Trophoblast cell (in vitro differentiated cells and primary cell): ENCODE measurements at regions not wholly inside any gene's neighbourhood (a gene's known extent, or its start where the extent isn't known, plus 50 kb on each side); places are given as distances from the start of the nearest gene placed in this dataset.

Experiments
- DNase-seq, 2 donors: peaks; one replicate each; pipeline ENCODE4 v3.0.0-alpha.2; 2016
- H2AFZ ChIP-seq: 2 replicates; pipeline ENCODE4 v1.6.1; 2013; ENCODE audit warnings: low read length, moderate library complexity, mild to moderate bottlenecking; ENCODE audit not compliant: insufficient read depth, poor library complexity
- H2AK5ac ChIP-seq: 2 replicates; pipeline ENCODE4 v1.6.1; 2013; ENCODE audit warnings: mild to moderate bottlenecking, low read length
- H2BK120ac ChIP-seq: 2 replicates; pipeline ENCODE4 v1.6.1; 2013; ENCODE audit warnings: low read length, mild to moderate bottlenecking, moderate library complexity; ENCODE audit not compliant: insufficient read depth, poor library complexity
- H2BK12ac ChIP-seq: 2 replicates; pipeline ENCODE4 v1.6.1; 2013; ENCODE audit warnings: mild to moderate bottlenecking, low read length, moderate library complexity
- H2BK5ac ChIP-seq: 2 replicates; pipeline ENCODE4 v1.6.1; 2013; ENCODE audit warnings: low read length, low read depth, moderate library complexity, mild to moderate bottlenecking; ENCODE audit not compliant: poor library complexity
- H3K14ac ChIP-seq: 2 replicates; pipeline ENCODE4 v1.6.1; 2013; ENCODE audit warnings: mild to moderate bottlenecking, low read length
- H3K18ac ChIP-seq: 2 replicates; pipeline ENCODE4 v1.6.1; 2013; ENCODE audit warnings: mild to moderate bottlenecking, low read length
- H3K23ac ChIP-seq: 2 replicates; pipeline ENCODE4 v1.6.1; 2013; ENCODE audit warnings: low read length
- H3K27ac ChIP-seq: 2 replicates; pipeline ENCODE4 v1.5.1; 2013; ENCODE audit warnings: low read depth, mild to moderate bottlenecking, inconsistent platforms, low read length, moderate library complexity
- H3K27me3 ChIP-seq: 2 replicates; pipeline ENCODE4 v1.6.1; 2013; ENCODE audit warnings: inconsistent platforms, mild to moderate bottlenecking, low read length, moderate library complexity; ENCODE audit not compliant: insufficient read depth
- H3K36me3 ChIP-seq, 2 experiments: 1 replicate in 1 of 2; 2 replicates in 1 of 2; pipeline ENCODE4 v1.6.1; 2013; ENCODE audit warnings: low read length in 2 of 2, mild to moderate bottlenecking in 2 of 2, moderate library complexity in 1 of 2; ENCODE audit not compliant: insufficient read depth in 2 of 2, control insufficient read depth in 1 of 2
- H3K4ac ChIP-seq: 2 replicates; pipeline ENCODE4 v1.6.1; 2013; ENCODE audit warnings: low read depth, mild to moderate bottlenecking, low read length, moderate library complexity
- H3K4me1 ChIP-seq, 2 experiments: 1 replicate in 1 of 2; 2 replicates in 1 of 2; pipeline ENCODE4 v1.6.1; 2013; ENCODE audit warnings: low read length in 2 of 2, mild to moderate bottlenecking in 2 of 2, moderate library complexity in 1 of 2; ENCODE audit not compliant: insufficient read depth in 2 of 2, control insufficient read depth in 1 of 2
- H3K4me2 ChIP-seq: 2 replicates; pipeline ENCODE4 v1.6.1; 2013; ENCODE audit warnings: inconsistent platforms, mild to moderate bottlenecking, low read length, moderate library complexity
- H3K4me3 ChIP-seq: 2 replicates; pipeline ENCODE4 v1.5.1; 2013; ENCODE audit warnings: mild to moderate bottlenecking, low read depth, low read length, inconsistent platforms
- H3K79me1 ChIP-seq: one replicate; pipeline ENCODE4 v1.6.1; 2013; ENCODE audit warnings: low read length
- H3K79me2 ChIP-seq: 2 replicates; pipeline ENCODE4 v1.6.1; 2013; ENCODE audit warnings: low read length, mild to moderate bottlenecking; ENCODE audit not compliant: control insufficient read depth, insufficient read depth, poor library complexity
- H3K9ac ChIP-seq: 2 replicates; pipeline ENCODE4 v1.6.1; 2013; ENCODE audit warnings: mild to moderate bottlenecking, low read length
- H3K9me3 ChIP-seq: 2 replicates; pipeline ENCODE4 v1.6.1; 2013; ENCODE audit warnings: low read depth, mild to moderate bottlenecking, control low read depth, inconsistent platforms, low read length; ENCODE audit not compliant: insufficient read depth
- H4K12ac ChIP-seq: 2 replicates; pipeline ENCODE4 v1.6.1; 2013; ENCODE audit warnings: low read depth, mild to moderate bottlenecking, low read length, moderate library complexity
- H4K8ac ChIP-seq: 2 replicates; pipeline ENCODE4 v1.6.1; 2013; ENCODE audit warnings: low read depth, mild to moderate bottlenecking, low read length, moderate library complexity
- H4K91ac ChIP-seq: one replicate; pipeline ENCODE4 v1.6.1; 2013; ENCODE audit warnings: low read depth, mild to moderate bottlenecking, low read length, moderate library complexity
- WGBS: extraction: QIAGEN DNeasy Blood & Tissue Kit; methylation state at CpG from one replicate; pipeline ENCODE4 v1.1.7; 2013; ENCODE audit warnings: missing lambda C conversion rate; ENCODE audit not compliant: insufficient read length, insufficient coverage; ENCODE audit errors: extremely low coverage; 5-methylcytosine and 5-hydroxymethylcytosine counted together

DNA sequence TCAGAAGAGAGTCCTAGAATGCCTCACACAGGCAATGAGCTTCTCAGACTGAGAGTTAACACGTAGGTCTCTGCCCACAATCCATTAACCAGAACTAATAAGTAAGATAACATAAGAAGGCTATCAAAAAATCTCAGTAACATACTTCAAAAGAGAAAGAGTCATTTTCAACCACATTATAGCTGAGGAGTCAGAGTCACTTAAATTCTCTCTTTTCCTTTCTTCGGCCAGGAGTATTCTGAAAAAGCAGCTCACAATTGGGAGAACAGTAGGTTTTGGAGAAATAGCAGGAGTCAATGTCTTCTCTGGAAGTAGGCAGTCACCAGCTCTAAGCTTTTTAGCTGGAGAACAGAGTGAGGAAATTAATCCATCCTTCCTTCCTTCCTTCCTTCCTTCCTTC, 1364.4 kb upstream of the NXPH2 start:
- no peaks in the 10 kb centered on the region for H3K79me1 ChIP-seq
- no peaks in the 10 kb centered on the region for H3K36me3 ChIP-seq
- H3K9me3 ChIP-seq, result peaks cover 1% of the 10 kb centered on the region
- no peak overlapping the region for H3K14ac ChIP-seq
- no peak overlapping the region for H4K12ac ChIP-seq
- no peak overlapping the region for H2BK120ac ChIP-seq
- no CpG with 5 or more reads among the region's 2 CpGs for WGBS
- no peak overlapping the region for H2AFZ ChIP-seq
- H4K91ac ChIP-seq, result no peak overlapping the region
- no peak overlapping the region for H3K4me2 ChIP-seq
- no peak overlapping the region for H3K4ac ChIP-seq
- H2BK12ac ChIP-seq, result no peak overlapping the region
- no peak for DNase-seq
- H2BK5ac ChIP-seq, result no peak overlapping the region
- H3K23ac ChIP-seq, result no peak overlapping the region
- no peak overlapping the region for H3K18ac ChIP-seq
- no peaks in the 10 kb centered on the region for H3K27me3 ChIP-seq
- H3K4me1 ChIP-seq, result no peaks in the 10 kb centered on the region
- no peak overlapping the region for H3K9ac ChIP-seq
- H3K27ac ChIP-seq, result no peak overlapping the region
- H2AK5ac ChIP-seq, result no peak overlapping the region
- no peaks in the 10 kb centered on the region for H3K79me2 ChIP-seq
- no peak overlapping the region for H3K4me3 ChIP-seq
- H4K8ac ChIP-seq, result no peak overlapping the region

DNA sequence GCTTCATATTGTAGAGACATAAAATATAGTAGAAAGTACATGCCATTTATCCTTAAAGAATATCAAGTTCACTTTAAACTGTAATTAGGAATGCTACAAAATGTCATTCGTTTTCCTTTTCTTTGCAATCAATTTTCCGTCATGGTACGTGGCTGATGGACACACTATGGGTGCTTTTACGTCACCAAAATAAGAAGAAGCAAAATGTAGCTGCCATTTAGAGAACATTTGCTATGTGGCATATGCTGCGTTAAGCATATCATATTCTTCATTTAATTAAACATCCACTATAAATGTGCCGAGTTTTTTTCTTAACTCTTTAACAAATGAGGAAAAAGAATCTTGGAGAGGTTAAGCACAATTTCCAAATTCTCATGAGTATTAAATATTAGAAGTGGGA, 1358.5 kb upstream of the NXPH2 start:
- no peaks in the 10 kb centered on the region for H3K79me1 ChIP-seq
- no peak overlapping the region for H3K18ac ChIP-seq
- H3K4me1 ChIP-seq, result no peaks in the 10 kb centered on the region
- H4K91ac ChIP-seq, result no peak overlapping the region
- H3K23ac ChIP-seq, result no peak overlapping the region
- no peak overlapping the region for H3K4me3 ChIP-seq
- no peak overlapping the region for H3K27ac ChIP-seq
- no peaks in the 10 kb centered on the region for H3K36me3 ChIP-seq
- H2BK120ac ChIP-seq, result no peak overlapping the region
- H3K79me2 ChIP-seq, result no peaks in the 10 kb centered on the region
- no peak overlapping the region for H2BK12ac ChIP-seq
- H2BK5ac ChIP-seq, result no peak overlapping the region
- H3K4me2 ChIP-seq, result no peak overlapping the region
- H3K14ac ChIP-seq, result no peak overlapping the region
- no peak for DNase-seq
- H3K4ac ChIP-seq, result no peak overlapping the region
- WGBS, result no CpG with 5 or more reads among the region's 6 CpGs
- H4K12ac ChIP-seq, result no peak overlapping the region
- H2AFZ ChIP-seq, result no peak overlapping the region
- no peaks in the 10 kb centered on the region for H3K27me3 ChIP-seq
- no peak overlapping the region for H2AK5ac ChIP-seq
- no peak overlapping the region for H4K8ac ChIP-seq
- peaks cover 1% of the 10 kb centered on the region for H3K9me3 ChIP-seq
- no peak overlapping the region for H3K9ac ChIP-seq

DNA sequence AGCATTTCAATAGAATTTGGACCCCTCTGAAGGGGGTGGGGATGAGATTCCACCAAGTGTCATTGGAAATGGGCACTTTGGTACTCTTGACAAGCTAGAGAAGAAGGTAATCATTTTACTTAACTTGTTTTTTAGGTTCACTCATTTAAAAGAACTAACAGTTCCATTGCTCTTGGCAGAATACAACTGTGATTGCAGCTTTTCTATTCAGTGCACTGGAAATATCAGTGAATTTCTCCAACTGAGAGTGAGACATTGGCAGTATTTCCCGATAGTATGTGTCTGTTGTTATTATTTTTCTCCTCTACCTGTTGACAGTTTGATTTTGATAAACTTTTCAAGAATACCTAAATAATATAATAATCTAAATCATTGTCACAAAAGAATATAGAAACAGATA, 1356.7 kb upstream of the NXPH2 start:
- Histone ChIP-seq H3K79me1 (no peaks in the 10 kb centered on the region), H3K79me2 (no peaks in the 10 kb centered on the region), H3K14ac (no peak overlapping the region), H4K91ac (no peak overlapping the region), H3K23ac (no peak overlapping the region), H2BK5ac (no peak overlapping the region), H4K12ac (no peak overlapping the region), H3K9me3 (peaks cover 1% of the 10 kb centered on the region), H3K27ac (no peak overlapping the region), H3K4ac (no peak overlapping the region), H3K4me1 (no peaks in the 10 kb centered on the region), H3K4me3 (no peak overlapping the region), H2BK120ac (no peak overlapping the region), H2AFZ (no peak overlapping the region), H3K27me3 (no peaks in the 10 kb centered on the region), H2AK5ac (no peak overlapping the region), H3K36me3 (no peaks in the 10 kb centered on the region), H3K4me2 (no peak overlapping the region), H3K9ac (no peak overlapping the region), H3K18ac (no peak overlapping the region), H4K8ac (no peak overlapping the region), H2BK12ac (no peak overlapping the region)
- DNase-seq, result no peak
- no CpG with 5 or more reads among the region's 1 CpG for WGBS

DNA sequence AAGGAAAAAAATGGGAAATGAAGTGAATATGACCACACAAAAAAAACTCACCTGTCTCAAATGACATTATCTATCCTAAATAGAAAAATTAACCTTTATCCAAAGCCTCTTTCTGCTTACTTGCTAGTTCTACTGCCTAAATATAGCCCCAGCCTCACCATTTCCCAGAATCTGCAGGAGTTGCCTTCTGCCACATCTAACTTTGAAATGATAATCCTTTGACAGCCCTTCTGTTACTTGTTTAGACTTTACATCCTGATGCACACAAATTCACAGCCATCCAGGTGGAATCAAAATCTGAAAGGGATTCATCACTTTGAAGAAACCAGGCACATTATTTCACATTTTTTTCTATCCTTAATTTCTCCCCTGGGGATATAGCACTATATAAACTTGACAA, 1356.2 kb upstream of the NXPH2 start:
- Histone ChIP-seq H3K4me2 (no peak overlapping the region), H3K4me1 (no peaks in the 10 kb centered on the region), H2AFZ (no peak overlapping the region), H3K79me1 (no peaks in the 10 kb centered on the region), H3K9me3 (peaks cover 1% of the 10 kb centered on the region), H3K4ac (no peak overlapping the region), H2BK120ac (no peak overlapping the region), H3K9ac (no peak overlapping the region), H3K23ac (no peak overlapping the region), H3K4me3 (no peak overlapping the region), H4K91ac (no peak overlapping the region), H3K36me3 (no peaks in the 10 kb centered on the region), H3K18ac (no peak overlapping the region), H3K27ac (no peak overlapping the region), H3K27me3 (no peaks in the 10 kb centered on the region), H2AK5ac (no peak overlapping the region), H2BK5ac (no peak overlapping the region), H2BK12ac (no peak overlapping the region), H4K12ac (no peak overlapping the region), H4K8ac (no peak overlapping the region), H3K79me2 (no peaks in the 10 kb centered on the region), H3K14ac (no peak overlapping the region)
- DNase-seq, result no peak

DNA sequence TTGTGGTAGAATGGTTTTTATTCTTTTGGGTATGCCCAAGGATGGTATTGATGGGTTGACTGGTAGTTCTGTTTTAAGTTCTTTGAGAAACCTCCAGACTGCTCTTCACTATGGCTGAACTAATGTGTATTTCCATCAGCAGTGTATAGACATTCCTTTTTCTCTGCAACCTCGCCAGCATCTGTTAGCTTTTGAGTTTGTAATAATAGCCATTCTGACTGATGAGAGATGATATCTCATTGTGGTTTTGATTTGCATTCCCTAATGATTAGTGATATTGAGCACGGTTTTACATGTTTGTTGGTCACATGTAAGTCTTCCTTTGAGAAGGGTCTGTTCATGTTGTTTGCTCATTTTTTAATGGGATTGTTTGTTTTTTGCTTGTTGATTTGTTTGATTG, 1348.7 kb upstream of the NXPH2 start:
- H2AFZ ChIP-seq, result no peak overlapping the region
- WGBS, result no CpG with 5 or more reads among the region's 2 CpGs

More for the DNA sequence above, 1348.7 kb upstream of the NXPH2 start:
- Histone ChIP-seq H3K79me2 (no peaks in the 10 kb centered on the region), H3K79me1 (no peaks in the 10 kb centered on the region), H3K4me2 (no peak overlapping the region), H3K36me3 (no peaks in the 10 kb centered on the region), H3K4ac (no peak overlapping the region), H3K9ac (no peak overlapping the region), H3K27me3 (no peaks in the 10 kb centered on the region), H3K23ac (no peak overlapping the region), H2BK5ac (no peak overlapping the region), H2BK12ac (no peak overlapping the region), H3K27ac (no peak overlapping the region), H4K12ac (no peak overlapping the region), H3K4me3 (no peak overlapping the region), H4K91ac (no peak overlapping the region), H4K8ac (no peak overlapping the region), H3K9me3 (no peaks in the 10 kb centered on the region), H3K4me1 (no peaks in the 10 kb centered on the region), H3K18ac (no peak overlapping the region), H2AK5ac (no peak overlapping the region), H3K14ac (no peak overlapping the region), H2BK120ac (no peak overlapping the region)
- DNase-seq, result no peak
